ENCODE measurements at regions not wholly inside any gene's neighbourhood (a gene's known extent, or its start where the extent isn't known, plus 50 kb on each side); places are given as distances from the start of the nearest gene placed in this dataset.

DNA sequence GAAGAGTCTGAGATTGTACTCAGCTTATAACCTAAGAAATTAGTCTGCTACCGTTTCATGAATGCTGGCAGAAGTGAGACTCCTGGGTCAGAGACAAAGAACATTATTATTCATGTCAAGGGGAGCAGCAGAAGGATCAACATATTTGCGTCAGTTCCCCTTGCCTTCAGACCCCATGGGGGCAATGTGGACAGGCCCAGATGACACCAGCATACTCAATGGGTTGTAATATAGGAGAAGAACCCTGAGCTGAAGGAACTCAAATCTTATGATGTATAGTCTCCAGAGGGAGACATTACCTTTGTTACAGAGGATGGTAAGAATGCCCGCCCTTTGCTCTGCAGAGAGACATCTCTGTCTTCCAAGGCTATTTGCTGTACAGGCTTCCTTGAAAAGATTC, 384.4 kb downstream of the EPM2A start:
- Histone ChIP-seq H3K36me3 (ENCODE audit: insufficient read depth, low read length) (no peaks in the 10 kb centered on the region), H3K4me1 (ENCODE audit: insufficient read depth, low read length) (no peaks in the 10 kb centered on the region), H3K4me3 (ENCODE audit: low read length) (no peak overlapping the region), H3K27me3 (ENCODE audit: control insufficient read depth in 1 of 2, insufficient read depth in 2 of 2, low read length in 2 of 2) (peaks cover 0 to 3% of the 10 kb centered on the region in 2 experiments), H3K9me3 (ENCODE audit: control insufficient read depth in 1 of 2, insufficient read depth in 1 of 2, low read length in 2 of 2) (no peaks in the 10 kb centered on the region), H3K27ac (ENCODE audit: low read depth in 1 of 2, low read length in 2 of 2) (no peak overlapping the region)
- DNase-seq (no peak), ATAC-seq (ENCODE audit: poor library complexity) (no peak)
- Mint-ChIP-seq H3K4me3 (no peak overlapping the region), H3K36me3 (ENCODE audit: low read depth) (no peaks in the 10 kb centered on the region), H3K4me1 (ENCODE audit: low read depth) (no peaks in the 10 kb centered on the region), H3K27me3 (peaks cover 13% of the 10 kb centered on the region), H3K27ac (no peak overlapping the region), H3K9me3 (no peaks in the 10 kb centered on the region)
- ChIA-PET CTCF (no interaction called here), POLR2A (no interaction called here)
- TF ChIP-seq CTCF (IDR thresholded peaks at IDR 0.05), result no peak
- intact Hi-C loops (cut with DNase I, micrococcal nuclease), result no loop called here

DNA sequence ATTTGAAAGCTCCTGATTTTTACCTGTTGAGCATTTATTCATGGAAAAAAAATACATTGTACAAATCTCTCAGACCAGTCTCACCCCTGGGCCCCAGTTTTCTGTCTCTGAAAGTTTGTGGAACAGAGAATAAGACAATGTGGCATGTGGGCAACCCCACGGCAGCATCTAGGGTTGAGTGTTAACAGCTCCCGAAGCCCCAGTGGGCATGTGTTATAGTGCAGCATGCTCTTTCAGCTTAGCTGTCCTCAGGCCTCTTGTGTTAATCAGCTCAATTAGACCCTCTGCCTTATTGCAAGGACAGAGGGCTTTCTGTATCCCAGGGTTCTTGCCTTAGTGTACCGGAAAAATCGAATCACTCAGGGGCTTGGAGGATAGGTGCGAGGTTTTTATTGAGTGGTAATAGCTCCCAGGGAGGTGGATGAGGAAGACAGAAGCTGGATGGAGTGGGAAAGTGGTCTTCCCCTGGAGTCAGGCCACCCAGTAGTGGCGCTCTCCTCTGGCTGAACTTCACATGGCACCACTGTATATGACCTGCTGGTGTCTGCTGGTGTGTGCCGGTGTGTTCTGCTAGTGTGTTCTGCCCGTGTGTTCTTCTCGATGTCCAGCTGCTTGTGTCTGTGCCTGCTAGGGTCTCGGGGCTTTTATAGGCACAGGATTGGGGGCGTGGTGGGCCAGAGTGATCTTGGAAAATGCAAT, 382.8 kb downstream of the EPM2A start:
- ATAC-seq (ENCODE audit: poor library complexity) (no peak), DNase-seq (no peak)
- Mint-ChIP-seq H3K36me3 (ENCODE audit: low read depth) (no peaks in the 10 kb centered on the region), H3K4me3 (no peak overlapping the region), H3K9me3 (no peaks in the 10 kb centered on the region), H3K27ac (no peak overlapping the region), H3K27me3 (peaks cover 13% of the 10 kb centered on the region), H3K4me1 (ENCODE audit: low read depth) (no peaks in the 10 kb centered on the region)
- H3K4me3 ChIP-seq (ENCODE audit: low read length), result no peak overlapping the region
- no peak overlapping the region for H3K27ac ChIP-seq (ENCODE audit: low read depth in 1 of 2, low read length in 2 of 2)
- TF ChIP-seq CTCF (IDR thresholded peaks at IDR 0.05), result no peak
- no peaks in the 10 kb centered on the region for H3K4me1 ChIP-seq (ENCODE audit: insufficient read depth, low read length)
- ChIA-PET POLR2A (no interaction called here), CTCF (no interaction called here)
- intact Hi-C loops (cut with DNase I, micrococcal nuclease), result no loop called here
- peaks cover 0 to 3% of the 10 kb centered on the region in 2 experiments for H3K27me3 ChIP-seq (ENCODE audit: control insufficient read depth in 1 of 2, insufficient read depth in 2 of 2, low read length in 2 of 2)
- H3K36me3 ChIP-seq (ENCODE audit: insufficient read depth, low read length), result no peaks in the 10 kb centered on the region
- no peaks in the 10 kb centered on the region for H3K9me3 ChIP-seq (ENCODE audit: control insufficient read depth in 1 of 2, insufficient read depth in 1 of 2, low read length in 2 of 2)

- no peak overlapping the region for H3K4me3 Mint-ChIP-seq
- Histone ChIP-seq H3K4me1 (ENCODE audit: insufficient read depth, low read length) (no peaks in the 10 kb centered on the region), H3K4me3 (ENCODE audit: low read length) (no peak overlapping the region), H3K27me3 (ENCODE audit: control insufficient read depth in 1 of 2, insufficient read depth in 2 of 2, low read length in 2 of 2) (no peaks in the 10 kb centered on the region), H3K27ac (ENCODE audit: low read depth in 1 of 2, low read length in 2 of 2) (no peak overlapping the region), H3K36me3 (ENCODE audit: insufficient read depth, low read length) (no peaks in the 10 kb centered on the region), H3K9me3 (ENCODE audit: control insufficient read depth in 1 of 2, insufficient read depth in 1 of 2, low read length in 2 of 2) (peaks cover 0 to 4% of the 10 kb centered on the region in 2 experiments)
- no peaks in the 10 kb centered on the region for H3K36me3 Mint-ChIP-seq (ENCODE audit: low read depth)
- no peaks in the 10 kb centered on the region for H3K4me1 Mint-ChIP-seq (ENCODE audit: low read depth)
- no peak overlapping the region for H3K27ac Mint-ChIP-seq
- ATAC-seq (ENCODE audit: poor library complexity) (no peak), DNase-seq (no peak)
- ChIA-PET POLR2A (no interaction called here), CTCF (no interaction called here)
- intact Hi-C loops (cut with DNase I, micrococcal nuclease), result no loop called here
- TF ChIP-seq CTCF (IDR thresholded peaks at IDR 0.05), result no peak
- H3K9me3 Mint-ChIP-seq, result peaks cover 2% of the 10 kb centered on the region
- peaks cover 6% of the 10 kb centered on the region for H3K27me3 Mint-ChIP-seq
Observed at GRCh38 chr6:145360865-145361264, 374.5 kb downstream of the EPM2A start.

All from CD4-positive, alpha-beta T cell (primary cell).